Loucy (cell line): ENCODE measurements at regions not wholly inside any gene's neighbourhood (a gene's known extent, or its start where the extent isn't known, plus 50 kb on each side); places are given as distances from the start of the nearest gene placed in this dataset.

ENCODE experiments used
- H2AFZ ChIP-seq: fragments of 200-600 bp; sonication (generic); 2 replicates; pipeline ENCODE4 v1.6.0; 2016; ENCODE audit warnings: antibody characterized with exemption, mild to moderate bottlenecking, low read length, moderate library complexity
- H3F3A ChIP-seq: fragments of 200-600 bp; 2 replicates; pipeline ENCODE4 v1.6.0; 2016; ENCODE audit warnings: antibody characterized with exemption, low read depth, mild to moderate bottlenecking
- H3K27me3 ChIP-seq: fragments of 200-600 bp; sonication (generic); 2 replicates; pipeline ENCODE4 v1.6.1; 2014; ENCODE audit warnings: low read length, mild to moderate bottlenecking; ENCODE audit not compliant: insufficient read depth, poor library complexity, severe bottlenecking
- H3K36me3 ChIP-seq: fragments of 200-600 bp; sonication (generic); 2 replicates; pipeline ENCODE4 v1.6.1; 2016; ENCODE audit warnings: low read length; ENCODE audit not compliant: insufficient read depth
- H3K4me1 ChIP-seq: fragments of 200-600 bp; sonication (generic); 2 replicates; pipeline ENCODE4 v1.5.1; 2014; ENCODE audit warnings: low read length, mild to moderate bottlenecking; ENCODE audit not compliant: insufficient read depth, poor library complexity, severe bottlenecking
- H3K4me2 ChIP-seq: fragments of 200-600 bp; sonication (generic); 2 replicates; pipeline ENCODE4 v1.6.0; 2014; ENCODE audit warnings: antibody characterized with exemption, low read length, low read depth, mild to moderate bottlenecking; ENCODE audit not compliant: poor library complexity, severe bottlenecking
- H3K4me3 ChIP-seq: fragments of 200-600 bp; sonication (generic); 2 replicates; pipeline ENCODE4 v1.5.1; 2014; ENCODE audit warnings: low read length, mild to moderate bottlenecking, mixed read lengths; ENCODE audit not compliant: poor library complexity, severe bottlenecking
- H3K79me2 ChIP-seq: fragments of 200-600 bp; sonication (generic); 2 replicates; pipeline ENCODE4 v1.6.1; 2014; ENCODE audit warnings: low read length; ENCODE audit not compliant: insufficient read depth
- H3K9ac ChIP-seq: fragments of 200-600 bp; sonication (generic); 2 replicates; pipeline ENCODE4 v1.6.0; 2014; ENCODE audit warnings: mild to moderate bottlenecking, low read depth, low read length, moderate library complexity; ENCODE audit not compliant: poor library complexity, severe bottlenecking
- H3K9me2 ChIP-seq: fragments of 200-600 bp; sonication (generic); replicated peaks from 2 replicates; pipeline ENCODE4 v1.6.1; 2016; ENCODE audit warnings: low read depth, low read length, mixed read lengths
- H3K9me3 ChIP-seq: fragments of 200-600 bp; sonication (generic); 2 replicates; pipeline ENCODE4 v1.6.1; 2014; ENCODE audit warnings: mild to moderate bottlenecking, antibody characterized with exemption, low read length, low read depth; ENCODE audit not compliant: insufficient read depth
- H4K20me1 ChIP-seq: fragments of 200-600 bp; sonication (generic); 2 replicates; pipeline ENCODE4 v1.6.0; 2014; ENCODE audit warnings: antibody characterized with exemption, low read length, mild to moderate bottlenecking; ENCODE audit not compliant: insufficient read depth, poor library complexity, severe bottlenecking
- CTCF ChIP-seq: fragments of 200-600 bp; sonication (generic); conservative IDR thresholded peaks from 2 replicates; pipeline ENCODE4 v1.5.1; 2014; ENCODE audit warnings: mild to moderate bottlenecking, antibody characterized with exemption, low read length
- EZH2phosphoT487 ChIP-seq: fragments of 200-600 bp; IDR thresholded peaks from 2 replicates; pipeline ENCODE4 v1.6.1; 2018; ENCODE audit warnings: antibody characterized with exemption, mild to moderate bottlenecking, moderate library complexity, borderline replicate concordance

GRCh38 chr4:58669783-58670182 lies 1559.6 kb upstream of the IGFBP7 start:
- no peak overlapping the region for H3K4me2 ChIP-seq
- no peaks in the 10 kb centered on the region for H3K27me3 ChIP-seq
- TF ChIP-seq CTCF (no peak), EZH2phosphoT487 (no peak)
- no peaks in the 10 kb centered on the region for H3K79me2 ChIP-seq
- H3K9me2 ChIP-seq: no peaks in the 10 kb centered on the region
- H3K4me1 ChIP-seq: no peaks in the 10 kb centered on the region
- H3K36me3 ChIP-seq: no peaks in the 10 kb centered on the region
- H4K20me1 ChIP-seq: no peaks in the 10 kb centered on the region
- H3F3A ChIP-seq: no peaks in the 10 kb centered on the region
- no peak overlapping the region for H2AFZ ChIP-seq
- no peaks in the 10 kb centered on the region for H3K9me3 ChIP-seq
- H3K9ac ChIP-seq: no peak overlapping the region
- H3K4me3 ChIP-seq: no peak overlapping the region

GRCh38 chr4:58665649-58666048 lies 1555.5 kb upstream of the IGFBP7 start:
- H2AFZ ChIP-seq: no peak overlapping the region

GRCh38 chr4:58658701-58659100 lies 1548.5 kb upstream of the IGFBP7 start:
- H3K9ac ChIP-seq: no peak overlapping the region
- no peak overlapping the region for H3K4me3 ChIP-seq
- no peaks in the 10 kb centered on the region for H3K36me3 ChIP-seq
- H3K9me3 ChIP-seq: no peaks in the 10 kb centered on the region
- no peaks in the 10 kb centered on the region for H3F3A ChIP-seq
- TF ChIP-seq EZH2phosphoT487 (no peak), CTCF (no peak)
- H3K4me1 ChIP-seq: no peaks in the 10 kb centered on the region
- H3K27me3 ChIP-seq: no peaks in the 10 kb centered on the region
- H3K9me2 ChIP-seq: no peaks in the 10 kb centered on the region
- H3K4me2 ChIP-seq: no peak overlapping the region
- no peaks in the 10 kb centered on the region for H3K79me2 ChIP-seq
- H2AFZ ChIP-seq: no peak overlapping the region
- no peaks in the 10 kb centered on the region for H4K20me1 ChIP-seq

More at GRCh38 chr4:58665649-58666048, 1555.5 kb upstream of the IGFBP7 start:
- H3K4me3 ChIP-seq: no peak overlapping the region
- no peaks in the 10 kb centered on the region for H3K4me1 ChIP-seq
- H3K36me3 ChIP-seq: no peaks in the 10 kb centered on the region
- H3K27me3 ChIP-seq: no peaks in the 10 kb centered on the region
- no peak overlapping the region for H3K4me2 ChIP-seq
- H3K79me2 ChIP-seq: no peaks in the 10 kb centered on the region
- H3K9me3 ChIP-seq: no peaks in the 10 kb centered on the region
- H3F3A ChIP-seq: no peaks in the 10 kb centered on the region
- no peak overlapping the region for H3K9ac ChIP-seq
- no peaks in the 10 kb centered on the region for H3K9me2 ChIP-seq
- no peaks in the 10 kb centered on the region for H4K20me1 ChIP-seq
- TF ChIP-seq EZH2phosphoT487 (no peak), CTCF (no peak)
